ENCODE measurements at regions not wholly inside any gene's neighbourhood (a gene's known extent, or its start where the extent isn't known, plus 50 kb on each side); places are given as distances from the start of the nearest gene placed in this dataset.
"Not testable (repeated sequence)": the region's sequence is repeated elsewhere in the genome, so short reads cannot be mapped to it uniquely, and the experiment has no call there.

GRCh38 chr16:66025751-66026150 is 340.7 kb upstream of the CDH5 start:
- H3K36me3 ChIP-seq (ENCODE audit: insufficient read depth), result no peaks in the 10 kb centered on the region
- H3K27ac ChIP-seq, result no peak overlapping the region
- H3K27me3 ChIP-seq (ENCODE audit: insufficient read depth, low read depth), result no peaks in the 10 kb centered on the region
- H3K4me3 ChIP-seq (IDR thresholded peaks at IDR 0.05; ENCODE audit: insufficient read depth, low read depth, low read length), result no peak overlapping the region
- H3K9ac ChIP-seq, result no peak overlapping the region
- H4K20me1 ChIP-seq (ENCODE audit: insufficient read depth), result no peaks in the 10 kb centered on the region
- TF ChIP-seq, protein P1, sequence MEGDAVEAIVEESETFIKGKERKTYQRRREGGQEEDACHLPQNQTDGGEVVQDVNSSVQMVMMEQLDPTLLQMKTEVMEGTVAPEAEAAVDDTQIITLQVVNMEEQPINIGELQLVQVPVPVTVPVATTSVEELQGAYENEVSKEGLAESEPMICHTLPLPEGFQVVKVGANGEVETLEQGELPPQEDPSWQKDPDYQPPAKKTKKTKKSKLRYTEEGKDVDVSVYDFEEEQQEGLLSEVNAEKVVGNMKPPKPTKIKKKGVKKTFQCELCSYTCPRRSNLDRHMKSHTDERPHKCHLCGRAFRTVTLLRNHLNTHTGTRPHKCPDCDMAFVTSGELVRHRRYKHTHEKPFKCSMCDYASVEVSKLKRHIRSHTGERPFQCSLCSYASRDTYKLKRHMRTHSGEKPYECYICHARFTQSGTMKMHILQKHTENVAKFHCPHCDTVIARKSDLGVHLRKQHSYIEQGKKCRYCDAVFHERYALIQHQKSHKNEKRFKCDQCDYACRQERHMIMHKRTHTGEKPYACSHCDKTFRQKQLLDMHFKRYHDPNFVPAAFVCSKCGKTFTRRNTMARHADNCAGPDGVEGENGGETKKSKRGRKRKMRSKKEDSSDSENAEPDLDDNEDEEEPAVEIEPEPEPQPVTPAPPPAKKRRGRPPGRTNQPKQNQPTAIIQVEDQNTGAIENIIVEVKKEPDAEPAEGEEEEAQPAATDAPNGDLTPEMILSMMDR (conservative IDR thresholded peaks at IDR 0.05; ENCODE audit: low read depth, low read length), result no peak
- H3K79me2 ChIP-seq (ENCODE audit: insufficient read depth, low read depth), result no peaks in the 10 kb centered on the region
- no peak overlapping the region for H3K4me2 ChIP-seq
- H3K4me1 ChIP-seq (ENCODE audit: low read depth, poor library complexity, severe bottlenecking), result no peaks in the 10 kb centered on the region
- H2AFZ ChIP-seq (ENCODE audit: low read depth), result no peak overlapping the region

DNA sequence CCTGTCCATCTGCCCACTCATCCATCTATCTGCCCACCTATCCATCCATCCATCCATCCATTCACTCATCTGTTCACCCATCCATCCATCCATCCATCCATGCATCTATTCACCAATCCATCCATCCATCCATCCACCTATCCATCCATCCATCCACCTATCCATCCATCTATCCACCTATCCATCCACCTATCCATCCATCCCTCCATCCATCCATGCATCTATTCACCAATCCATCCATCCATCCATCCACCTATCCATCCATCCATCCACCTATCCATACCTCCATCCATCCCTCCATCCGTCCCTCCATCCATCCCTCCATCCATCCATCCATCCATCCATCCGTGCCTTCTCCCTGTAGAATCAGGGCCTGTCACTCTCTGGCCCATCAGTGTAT is 341.9 kb upstream of the CDH5 start:
- not testable (repeated sequence) for H3K36me3 ChIP-seq (ENCODE audit: insufficient read depth); H3K4me1 ChIP-seq (ENCODE audit: low read depth, poor library complexity, severe bottlenecking); H2AFZ ChIP-seq (ENCODE audit: low read depth); H3K9ac ChIP-seq; H3K79me2 ChIP-seq (ENCODE audit: insufficient read depth, low read depth); H3K27me3 ChIP-seq (ENCODE audit: insufficient read depth, low read depth); H3K27ac ChIP-seq; H4K20me1 ChIP-seq (ENCODE audit: insufficient read depth); H3K4me2 ChIP-seq; H3K4me3 ChIP-seq (IDR thresholded peaks at IDR 0.05; ENCODE audit: insufficient read depth, low read depth, low read length)

DNA sequence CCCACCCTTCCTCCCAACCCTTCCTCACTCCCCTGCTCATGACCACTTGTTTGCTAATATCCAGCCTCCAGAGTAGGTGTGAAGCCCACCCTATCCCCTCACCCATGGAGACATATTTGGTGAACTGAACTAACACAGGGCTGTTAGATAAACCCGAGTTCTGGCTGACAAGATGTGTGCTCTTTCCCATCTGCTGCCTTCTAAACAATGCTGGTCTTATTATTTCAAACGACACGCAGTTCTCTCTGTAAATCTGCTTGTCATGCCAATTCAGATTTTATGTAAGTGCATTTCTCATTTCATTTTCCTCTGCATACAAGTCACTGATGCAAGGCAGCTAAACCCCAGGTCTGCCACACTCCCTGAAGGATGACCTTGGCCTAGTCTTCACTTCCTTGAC is 343.0 kb upstream of the CDH5 start:
- Histone ChIP-seq H3K36me3 (ENCODE audit: insufficient read depth) (no peaks in the 10 kb centered on the region), H3K4me3 (IDR thresholded peaks at IDR 0.05; ENCODE audit: insufficient read depth, low read depth, low read length) (no peak overlapping the region), H3K79me2 (ENCODE audit: insufficient read depth, low read depth) (no peaks in the 10 kb centered on the region), H3K4me1 (ENCODE audit: low read depth, poor library complexity, severe bottlenecking) (no peaks in the 10 kb centered on the region), H3K9ac (no peak overlapping the region), H2AFZ (ENCODE audit: low read depth) (no peak overlapping the region), H4K20me1 (ENCODE audit: insufficient read depth) (no peaks in the 10 kb centered on the region), H3K4me2 (no peak overlapping the region), H3K27ac (no peak overlapping the region), H3K27me3 (ENCODE audit: insufficient read depth, low read depth) (no peaks in the 10 kb centered on the region)
- TF ChIP-seq, protein P1 (conservative IDR thresholded peaks at IDR 0.05; ENCODE audit: low read depth, low read length), result no peak

- Histone ChIP-seq H3K9ac (no peak overlapping the region), H4K20me1 (ENCODE audit: insufficient read depth) (no peaks in the 10 kb centered on the region), H3K36me3 (ENCODE audit: insufficient read depth) (no peaks in the 10 kb centered on the region), H3K4me3 (IDR thresholded peaks at IDR 0.05; ENCODE audit: insufficient read depth, low read depth, low read length) (no peak overlapping the region), H3K27me3 (ENCODE audit: insufficient read depth, low read depth) (no peaks in the 10 kb centered on the region), H3K4me2 (no peak overlapping the region), H2AFZ (ENCODE audit: low read depth) (no peak overlapping the region), H3K79me2 (ENCODE audit: insufficient read depth, low read depth) (no peaks in the 10 kb centered on the region), H3K4me1 (ENCODE audit: low read depth, poor library complexity, severe bottlenecking) (no peaks in the 10 kb centered on the region), H3K27ac (no peak overlapping the region)
- TF ChIP-seq, protein P1 (conservative IDR thresholded peaks at IDR 0.05; ENCODE audit: low read depth, low read length), result no peak
Observed at GRCh38 chr16:66020642-66021041, 345.8 kb upstream of the CDH5 start.

GRCh38 chr16:66020046-66020445 is 346.4 kb upstream of the CDH5 start:
- no peaks in the 10 kb centered on the region for H3K27me3 ChIP-seq (ENCODE audit: insufficient read depth, low read depth)
- no peaks in the 10 kb centered on the region for H3K79me2 ChIP-seq (ENCODE audit: insufficient read depth, low read depth)
- H3K36me3 ChIP-seq (ENCODE audit: insufficient read depth), result no peaks in the 10 kb centered on the region
- H3K4me2 ChIP-seq, result no peak overlapping the region
- no peak overlapping the region for H3K4me3 ChIP-seq (IDR thresholded peaks at IDR 0.05; ENCODE audit: insufficient read depth, low read depth, low read length)
- H3K9ac ChIP-seq, result no peak overlapping the region
- H3K27ac ChIP-seq, result no peak overlapping the region
- H3K4me1 ChIP-seq (ENCODE audit: low read depth, poor library complexity, severe bottlenecking), result no peaks in the 10 kb centered on the region
- H2AFZ ChIP-seq (ENCODE audit: low read depth), result no peak overlapping the region
- H4K20me1 ChIP-seq (ENCODE audit: insufficient read depth), result no peaks in the 10 kb centered on the region
- TF ChIP-seq, protein P1 (conservative IDR thresholded peaks at IDR 0.05; ENCODE audit: low read depth, low read length), result no peak

DNA sequence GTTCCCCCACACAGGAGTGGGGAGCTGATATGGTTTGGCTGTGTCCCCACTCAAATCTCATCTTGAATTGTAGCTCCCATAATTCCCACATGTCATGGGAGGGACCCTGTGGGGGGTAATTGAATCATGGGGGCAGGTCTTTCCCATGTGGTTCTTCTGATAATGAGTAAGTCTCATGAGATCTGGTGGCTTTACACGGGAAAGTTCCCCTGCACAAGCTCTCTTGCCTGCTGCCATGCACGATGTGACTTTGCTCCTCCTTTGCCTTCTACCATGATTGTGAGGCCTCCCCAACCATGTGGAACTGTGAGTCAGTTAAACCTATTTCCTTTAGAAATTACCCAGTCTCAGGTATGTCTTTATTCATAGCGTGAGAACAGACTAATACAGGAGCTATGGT is 347.0 kb upstream of the CDH5 start:
- not testable (repeated sequence) for H2AFZ ChIP-seq (ENCODE audit: low read depth); H3K27me3 ChIP-seq (ENCODE audit: insufficient read depth, low read depth); H3K27ac ChIP-seq; H3K36me3 ChIP-seq (ENCODE audit: insufficient read depth); H3K9ac ChIP-seq; H3K4me3 ChIP-seq (IDR thresholded peaks at IDR 0.05; ENCODE audit: insufficient read depth, low read depth, low read length); H3K79me2 ChIP-seq (ENCODE audit: insufficient read depth, low read depth); H3K4me1 ChIP-seq (ENCODE audit: low read depth, poor library complexity, severe bottlenecking); H4K20me1 ChIP-seq (ENCODE audit: insufficient read depth); H3K4me2 ChIP-seq
